GM23248 (cell line): ENCODE measurements at regions not wholly inside any gene's neighbourhood (a gene's known extent, or its start where the extent isn't known, plus 50 kb on each side); places are given as distances from the start of the nearest gene placed in this dataset.

Experiments
- DNase-seq: peaks from one replicate; pipeline ENCODE4 v3.0.0-alpha.2; 2015
- H2AFZ ChIP-seq: fragments of 200-600 bp; sonication (generic); 2 replicates; pipeline ENCODE4 v1.6.1; 2016; ENCODE audit warnings: antibody characterized with exemption
- H3F3A ChIP-seq: fragments of 200-600 bp; sonication (generic); 2 replicates; pipeline ENCODE4 v1.6.1; 2016; ENCODE audit warnings: mild to moderate bottlenecking, antibody characterized with exemption, mixed run types; ENCODE audit not compliant: insufficient read depth
- H3K27ac ChIP-seq: fragments of 200-600 bp; sonication (generic); 2 replicates; pipeline ENCODE4 v1.5.1; 2016; ENCODE audit warnings: mild to moderate bottlenecking
- H3K27me3 ChIP-seq: fragments of 200-600 bp; sonication (generic); replicated peaks from 2 replicates; pipeline ENCODE4 v1.6.1; 2016; ENCODE audit warnings: mild to moderate bottlenecking; ENCODE audit not compliant: insufficient read depth
- H3K36me3 ChIP-seq: fragments of 200-600 bp; sonication (generic); 2 replicates; pipeline ENCODE4 v1.6.1; 2016; ENCODE audit warnings: low read depth, mild to moderate bottlenecking
- H3K4me1 ChIP-seq: fragments of 200-600 bp; sonication (generic); 2 replicates; pipeline ENCODE4 v1.6.1; 2016; ENCODE audit warnings: mild to moderate bottlenecking; ENCODE audit not compliant: insufficient read depth
- H3K4me2 ChIP-seq: fragments of 200-600 bp; sonication (generic); one replicate; pipeline ENCODE4 v1.6.1; 2016; ENCODE audit warnings: mild to moderate bottlenecking; ENCODE audit not compliant: unreplicated experiment
- H3K4me3 ChIP-seq: fragments of 200-600 bp; sonication (generic); 2 replicates; pipeline ENCODE4 v1.5.1; 2016; ENCODE audit warnings: mild to moderate bottlenecking
- H3K79me2 ChIP-seq: fragments of 200-600 bp; sonication (generic); 2 replicates; pipeline ENCODE4 v1.6.1; 2016; ENCODE audit warnings: mild to moderate bottlenecking; ENCODE audit not compliant: insufficient read depth
- H3K9ac ChIP-seq: fragments of 200-600 bp; sonication (generic); 2 replicates; pipeline ENCODE4 v1.6.1; 2016; ENCODE audit warnings: mild to moderate bottlenecking
- H3K9me2 ChIP-seq: fragments of 200-600 bp; sonication (generic); 2 replicates; pipeline ENCODE4 v1.6.1; 2016; ENCODE audit warnings: mixed run types, mild to moderate bottlenecking, moderate library complexity; ENCODE audit not compliant: insufficient read depth
- H3K9me3 ChIP-seq: fragments of 200-600 bp; sonication (generic); one replicate; pipeline ENCODE4 v1.6.1; 2017; ENCODE audit warnings: low read depth
- H4K20me1 ChIP-seq: fragments of 200-600 bp; sonication (generic); 2 replicates; pipeline ENCODE4 v1.6.0; 2016; ENCODE audit not compliant: insufficient read depth
- EZH2 ChIP-seq: fragments of 200-600 bp; sonication (generic); IDR thresholded peaks from 2 replicates; pipeline ENCODE4 v1.6.1; 2018; ENCODE audit warnings: antibody characterized with exemption, mild to moderate bottlenecking; ENCODE audit not compliant: insufficient read depth, poor library complexity, severe bottlenecking
- EZH2phosphoT487 ChIP-seq: fragments of 200-600 bp; sonication (generic); IDR thresholded peaks from 2 replicates; pipeline ENCODE4 v1.6.1; 2018; ENCODE audit warnings: antibody characterized with exemption, moderate library complexity, mild to moderate bottlenecking, low read depth; ENCODE audit not compliant: insufficient read depth
- whole genome bisulfite sequencing, 2 experiments: methylation state at CpG; one replicate each; pipeline ENCODE4 v1.1.6; 2015 to 2017; ENCODE audit warnings: low lambda C conversion rate in 2 of 2, low coverage in 1 of 2; ENCODE audit errors: missing lambda C conversion rate in 2 of 2; 5-methylcytosine and 5-hydroxymethylcytosine counted together
- in situ Hi-C: fragments of 300-500 bp; cut with MboI; formaldehyde crosslinking; loops from 2 replicates; pipeline ENCODE4 v1.15.0; 2020

DNA sequence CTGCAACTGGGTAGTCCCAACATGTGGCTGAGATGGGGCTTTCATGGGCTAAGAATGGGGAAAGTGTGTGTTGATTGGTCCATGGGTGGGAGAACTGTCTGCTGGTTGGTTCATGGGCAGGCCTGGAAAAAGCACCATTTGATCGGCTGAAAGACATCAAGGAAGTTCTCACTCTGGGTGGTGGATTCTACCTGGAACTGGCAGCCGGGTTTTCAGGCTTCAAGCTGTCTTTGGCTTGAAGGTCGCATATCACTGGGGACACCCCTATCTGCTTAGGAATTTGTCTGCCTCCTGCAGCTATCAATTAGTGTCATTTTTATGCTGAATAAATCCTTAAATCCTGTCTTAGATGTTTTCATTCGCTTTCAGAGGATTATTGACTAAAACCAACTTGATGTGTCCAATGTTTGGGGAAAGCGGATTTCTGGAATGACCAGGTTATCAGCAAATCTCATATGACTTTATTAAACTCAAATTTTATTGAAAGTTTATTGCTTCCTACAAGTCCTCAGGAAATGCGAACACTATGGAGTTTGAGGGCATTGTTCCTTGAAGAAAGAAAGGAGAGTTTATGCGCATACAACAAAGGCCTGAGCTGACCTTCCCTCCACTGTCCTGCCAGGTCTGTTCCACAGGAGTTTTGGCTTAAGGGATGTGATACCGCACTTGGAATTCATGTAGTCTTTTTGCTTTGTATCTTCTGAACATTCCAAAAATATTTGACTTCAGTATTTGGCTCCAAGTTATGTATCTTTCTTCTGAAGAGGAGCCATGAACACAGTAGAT lies 451.1 kb downstream of the TUSC1 start:
- Histone ChIP-seq H3K9me2 (no peaks in the 10 kb centered on the region), H3K36me3 (no peaks in the 10 kb centered on the region), H3F3A (no peaks in the 10 kb centered on the region), H3K27me3 (no peaks in the 10 kb centered on the region), H3K9me3 (no peaks in the 10 kb centered on the region), H2AFZ (no peak overlapping the region), H3K4me1 (no peaks in the 10 kb centered on the region), H3K4me3 (no peak overlapping the region), H3K79me2 (no peaks in the 10 kb centered on the region), H3K27ac (no peak overlapping the region), H3K4me2 (no peak overlapping the region), H4K20me1 (no peaks in the 10 kb centered on the region), H3K9ac (no peak overlapping the region)
- in situ Hi-C loops, result no loop called here
- WGBS, 2 experiments, result 37 to 40% methylated on average over 8 of the region's 8 CpGs
- no peak for DNase-seq
- TF ChIP-seq EZH2 (no peak), EZH2phosphoT487 (no peak)

DNA sequence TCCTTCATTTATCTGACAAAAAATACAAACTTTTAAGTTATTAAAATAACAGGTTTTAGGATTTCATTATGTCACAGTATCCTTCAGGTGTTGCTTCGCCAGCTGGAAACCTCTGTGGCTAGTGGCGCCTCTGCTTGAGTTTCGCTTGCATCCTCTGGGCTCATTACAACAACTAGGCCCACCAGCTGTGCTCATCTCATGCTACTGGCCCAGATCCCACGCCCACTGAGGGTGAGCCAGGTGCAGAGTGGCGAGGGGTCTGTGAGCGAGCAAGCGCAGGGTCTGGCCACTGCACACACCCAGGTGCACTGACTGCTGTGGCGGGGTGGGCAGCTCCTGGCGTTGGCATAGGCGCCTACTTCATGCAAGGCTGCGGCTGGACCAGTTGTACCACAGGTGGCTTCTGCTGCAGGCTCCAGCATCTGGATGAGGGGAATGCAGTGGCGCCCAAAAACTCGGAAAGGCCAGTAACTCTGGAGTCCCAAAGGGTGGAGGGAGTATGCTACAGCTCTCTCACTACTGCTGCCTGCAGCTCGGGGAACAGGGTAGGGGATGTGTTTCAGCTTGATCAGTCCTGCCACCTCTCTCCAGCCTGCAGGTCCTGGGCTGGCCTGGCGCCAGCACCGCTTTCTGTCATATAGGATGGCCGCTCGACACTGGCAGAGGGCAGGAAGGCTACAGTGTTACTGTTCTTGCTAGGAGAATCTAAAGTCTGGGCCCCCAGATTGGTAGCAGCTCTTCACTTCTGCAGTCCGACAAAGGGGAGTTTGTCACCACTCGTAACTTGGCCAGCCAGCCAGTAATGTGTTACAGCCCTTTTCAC lies 452.1 kb downstream of the TUSC1 start:
- DNase-seq, result no peak
- TF ChIP-seq EZH2phosphoT487 (no peak), EZH2 (no peak)
- WGBS, 2 experiments, result 33 to 34% methylated on average over 20 of the region's 20 CpGs
- Histone ChIP-seq H3K9me3 (no peaks in the 10 kb centered on the region), H3K79me2 (no peaks in the 10 kb centered on the region), H3K9me2 (no peaks in the 10 kb centered on the region), H3K4me1 (no peaks in the 10 kb centered on the region), H3K27ac (no peak overlapping the region), H3K36me3 (no peaks in the 10 kb centered on the region), H2AFZ (no peak overlapping the region), H3K27me3 (no peaks in the 10 kb centered on the region), H3K4me3 (no peak overlapping the region), H4K20me1 (no peaks in the 10 kb centered on the region), H3K4me2 (no peak overlapping the region), H3K9ac (no peak overlapping the region), H3F3A (no peaks in the 10 kb centered on the region)
- in situ Hi-C loops, result no loop called here

DNA sequence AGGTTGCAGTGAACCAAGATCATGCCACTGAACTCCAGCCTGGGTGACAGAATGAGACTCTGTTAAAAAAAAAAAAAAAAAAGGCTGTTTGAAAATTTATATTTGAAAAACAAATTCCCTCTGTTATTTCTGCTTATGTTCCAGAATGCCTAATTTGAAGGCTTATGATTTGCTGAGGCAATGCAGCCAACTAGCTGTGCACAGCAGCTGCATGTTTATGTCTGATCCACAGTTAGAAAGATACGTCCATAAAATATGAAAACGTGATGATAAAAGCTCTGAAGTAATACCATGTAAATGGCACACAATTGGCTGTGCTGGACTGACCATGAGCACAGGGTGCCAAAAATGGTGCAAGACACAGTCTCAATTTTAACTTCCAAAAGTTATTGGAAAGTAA lies 453.2 kb downstream of the TUSC1 start:
- no peaks in the 10 kb centered on the region for H3K4me1 ChIP-seq
- no peaks in the 10 kb centered on the region for H3K36me3 ChIP-seq
- no peak overlapping the region for H2AFZ ChIP-seq
- TF ChIP-seq EZH2 (no peak), EZH2phosphoT487 (no peak)
- H3K4me3 ChIP-seq, result no peak overlapping the region
- H3K79me2 ChIP-seq, result no peaks in the 10 kb centered on the region
- H4K20me1 ChIP-seq, result no peaks in the 10 kb centered on the region
- WGBS, 2 experiments, result 2% methylated on average over 2 of the region's 2 CpGs
- no peak overlapping the region for H3K9ac ChIP-seq
- H3K9me3 ChIP-seq, result no peaks in the 10 kb centered on the region
- H3K27ac ChIP-seq, result no peak overlapping the region
- no peak overlapping the region for H3K4me2 ChIP-seq
- in situ Hi-C loops, result no loop called here
- no peaks in the 10 kb centered on the region for H3K9me2 ChIP-seq
- no peak for DNase-seq
- no peaks in the 10 kb centered on the region for H3F3A ChIP-seq
- H3K27me3 ChIP-seq, result no peaks in the 10 kb centered on the region

DNA sequence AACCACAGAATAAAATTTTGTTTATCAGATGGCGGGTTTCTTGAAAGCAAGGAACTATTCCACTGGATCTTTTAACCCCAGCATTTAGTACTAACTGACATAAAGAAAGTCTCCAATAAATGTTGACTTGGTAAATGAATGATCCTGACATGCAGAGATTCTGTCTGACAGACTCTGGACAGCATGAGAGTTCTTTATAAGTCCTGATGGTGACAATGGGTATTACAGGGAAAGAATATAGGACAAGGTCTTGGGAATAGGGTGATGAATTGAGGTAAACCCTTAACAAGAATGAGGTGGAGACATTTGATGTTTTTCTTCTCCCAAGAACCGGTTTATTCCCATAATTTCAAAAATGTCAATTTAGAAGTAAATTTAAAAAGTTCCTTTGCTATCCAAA lies 453.9 kb downstream of the TUSC1 start:
- H2AFZ ChIP-seq, result no peak overlapping the region
- no peak for DNase-seq
- H3K27ac ChIP-seq, result no peak overlapping the region
- H4K20me1 ChIP-seq, result no peaks in the 10 kb centered on the region
- H3K9me3 ChIP-seq, result no peaks in the 10 kb centered on the region
- H3K4me3 ChIP-seq, result no peak overlapping the region
- no peaks in the 10 kb centered on the region for H3K79me2 ChIP-seq
- in situ Hi-C loops, result no loop called here
- 4 to 10% methylated on average over 2 of the region's 2 CpGs for WGBS, 2 experiments
- TF ChIP-seq EZH2, result no peak
- TF ChIP-seq EZH2phosphoT487, result no peak
- H3F3A ChIP-seq, result no peaks in the 10 kb centered on the region
- no peak overlapping the region for H3K4me2 ChIP-seq
- no peak overlapping the region for H3K9ac ChIP-seq
- no peaks in the 10 kb centered on the region for H3K9me2 ChIP-seq
- H3K27me3 ChIP-seq, result no peaks in the 10 kb centered on the region
- H3K4me1 ChIP-seq, result no peaks in the 10 kb centered on the region
- no peaks in the 10 kb centered on the region for H3K36me3 ChIP-seq
